Prostate gland (tissue), 2 donors: ENCODE measurements at regions not wholly inside any gene's neighbourhood (a gene's known extent, or its start where the extent isn't known, plus 50 kb on each side); places are given as distances from the start of the nearest gene placed in this dataset.

Experiments
- POLR2A ChIP-seq: fragments of 450-650 bp; IDR thresholded peaks from one replicate; pipeline ENCODE4 v1.6.1; 2016; ENCODE audit warnings: antibody characterized with exemption, mild to moderate bottlenecking
- POLR2AphosphoS5 ChIP-seq: sonication (generic); formaldehyde crosslinking; IDR thresholded peaks from one replicate; pipeline ENCODE4 v1.6.1; 2017; ENCODE audit warnings: antibody characterized with exemption
- TF ChIP-seq, protein P1 (sequence below), 4 experiments: fragments of 200-600 bp in 2 of 4; fragments of 450-650 bp in 2 of 4; sonication (generic) in 2 of 4; IDR thresholded peaks; 1 replicate in 3 of 4; 2 replicates in 1 of 4; pipeline ENCODE4 v1.5.1; 2016 to 2019; ENCODE audit warnings: antibody characterized with exemption in 4 of 4, mild to moderate bottlenecking in 2 of 4, moderate library complexity in 2 of 4

DNA sequence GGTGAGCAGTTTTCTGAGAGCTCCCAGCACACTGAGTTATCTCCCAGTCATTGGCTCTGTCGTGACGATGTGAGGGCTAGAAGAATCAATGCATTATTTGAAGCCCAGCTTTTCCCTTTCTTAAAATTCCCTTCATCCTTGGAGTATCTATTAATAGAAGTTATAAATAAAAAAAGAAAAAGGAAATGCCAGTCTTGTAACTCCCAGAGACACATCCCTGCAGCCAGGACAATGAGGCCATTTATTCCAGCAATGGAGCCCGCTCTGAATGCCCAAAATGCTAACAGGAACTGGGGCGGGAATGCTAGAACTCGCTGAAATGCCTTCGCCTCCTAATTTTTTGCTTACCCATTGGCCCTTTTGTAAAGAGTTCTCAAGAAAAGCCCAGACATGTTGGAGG is 305.8 kb downstream of the TFAP2C start:
- TF ChIP-seq POLR2A (no peak), POLR2AphosphoS5 (no peak)
- TF ChIP-seq, protein P1, sequence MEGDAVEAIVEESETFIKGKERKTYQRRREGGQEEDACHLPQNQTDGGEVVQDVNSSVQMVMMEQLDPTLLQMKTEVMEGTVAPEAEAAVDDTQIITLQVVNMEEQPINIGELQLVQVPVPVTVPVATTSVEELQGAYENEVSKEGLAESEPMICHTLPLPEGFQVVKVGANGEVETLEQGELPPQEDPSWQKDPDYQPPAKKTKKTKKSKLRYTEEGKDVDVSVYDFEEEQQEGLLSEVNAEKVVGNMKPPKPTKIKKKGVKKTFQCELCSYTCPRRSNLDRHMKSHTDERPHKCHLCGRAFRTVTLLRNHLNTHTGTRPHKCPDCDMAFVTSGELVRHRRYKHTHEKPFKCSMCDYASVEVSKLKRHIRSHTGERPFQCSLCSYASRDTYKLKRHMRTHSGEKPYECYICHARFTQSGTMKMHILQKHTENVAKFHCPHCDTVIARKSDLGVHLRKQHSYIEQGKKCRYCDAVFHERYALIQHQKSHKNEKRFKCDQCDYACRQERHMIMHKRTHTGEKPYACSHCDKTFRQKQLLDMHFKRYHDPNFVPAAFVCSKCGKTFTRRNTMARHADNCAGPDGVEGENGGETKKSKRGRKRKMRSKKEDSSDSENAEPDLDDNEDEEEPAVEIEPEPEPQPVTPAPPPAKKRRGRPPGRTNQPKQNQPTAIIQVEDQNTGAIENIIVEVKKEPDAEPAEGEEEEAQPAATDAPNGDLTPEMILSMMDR (IDR thresholded peaks at IDR 0.05), result no peak
